Endothelial cell of umbilical vein (primary cell): ENCODE measurements at regions not wholly inside any gene's neighbourhood (a gene's known extent, or its start where the extent isn't known, plus 50 kb on each side); places are given as distances from the start of the nearest gene placed in this dataset.

Source experiments
- BruUV-seq: library from RNA; stranded (reverse); fragments of 400-500 nt; replicated peaks from 2 replicates; lab custom pipeline; 2021; lab: Mats Ljungman, UMichigan
- CTCF ChIA-PET: fragments of 300-600, 350-600 bp; sonication (Branson Sonifier 250); formaldehyde crosslinking; loops from one replicate; lab custom pipeline; 2021; ENCODE audit warnings: antibody characterized with exemption, inconsistent platforms; lab: Charles Lee
- POLR2A ChIA-PET: fragments of 300-600, 350-600 bp; sonication (Branson Sonifier 250); formaldehyde crosslinking; loops from one replicate; lab custom pipeline; 2021; ENCODE audit warnings: antibody characterized with exemption, inconsistent platforms; lab: Charles Lee
- DNase-seq: peaks from one replicate; pipeline ENCODE4 v3.0.0-alpha.2; 2011; ENCODE audit warnings: low read depth, low spot score
- FAIRE-seq: peaks from 2 replicates; lab custom pipeline; 2011; peaks lifted over from hg19 to GRCh38; lab: Jason Lieb, UNC
- H2AFZ ChIP-seq: 2 replicates; pipeline ENCODE4 v1.6.0; 2012; ENCODE audit warnings: low read depth, low read length, control low read depth, inconsistent platforms
- H3K27ac ChIP-seq: 2 replicates; pipeline ENCODE4 v1.5.1; 2011; ENCODE audit warnings: low read depth, mild to moderate bottlenecking, control low read depth, low read length, moderate library complexity; ENCODE audit not compliant: insufficient read depth
- H3K27me3 ChIP-seq, 2 experiments: 2 replicates each; pipeline versions ENCODE4 v1.6.0 to v1.6.1; 2011; ENCODE audit warnings: low read length in 2 of 2, mixed read lengths in 1 of 2; ENCODE audit not compliant: control insufficient read depth in 2 of 2, insufficient read depth in 2 of 2
- H3K36me3 ChIP-seq, 2 experiments: 2 replicates in 1 of 2; 3 replicates in 1 of 2; pipeline ENCODE4 v1.5.1; 2011; ENCODE audit warnings: low read length in 2 of 2, mild to moderate bottlenecking in 1 of 2, moderate library complexity in 1 of 2; ENCODE audit not compliant: control insufficient read depth in 2 of 2, insufficient read depth in 2 of 2; ENCODE audit errors: extremely low read depth in 1 of 2
- H3K4me1 ChIP-seq: 3 replicates; pipeline ENCODE4 v1.5.1; 2011; ENCODE audit warnings: mild to moderate bottlenecking, low read length; ENCODE audit not compliant: control insufficient read depth, insufficient read depth; ENCODE audit errors: extremely low read depth
- H3K4me2 ChIP-seq: 2 replicates; pipeline ENCODE4 v1.6.1; 2011; ENCODE audit warnings: low read length, control low read depth, mixed read lengths; ENCODE audit not compliant: insufficient read depth
- H3K4me3 ChIP-seq, 3 experiments: fragments of 200-600 bp in 1 of 3; sonication (generic), shearing (Covaris generic) in 1 of 3; replicated peaks in 1 of 3; 2 replicates each; pipeline ENCODE4 v1.5.1; 2011 to 2016; ENCODE audit warnings: control low read depth in 3 of 3, low read length in 3 of 3, mild to moderate bottlenecking in 2 of 3, inconsistent platforms in 1 of 3, low read depth in 1 of 3, moderate library complexity in 1 of 3; ENCODE audit not compliant: insufficient read depth in 1 of 3
- H3K79me2 ChIP-seq: 2 replicates; pipeline ENCODE4 v1.6.0; 2012; ENCODE audit warnings: low read length, inconsistent platforms; ENCODE audit not compliant: control insufficient read depth, insufficient read depth
- H3K9ac ChIP-seq: replicated peaks from 2 replicates; pipeline ENCODE3; 2011; ENCODE audit warnings: low read length, control low read depth; ENCODE audit not compliant: insufficient read depth; ENCODE audit errors: extremely low read depth
- H3K9me1 ChIP-seq: replicated peaks from 3 replicates; pipeline ENCODE4 v1.6.0; 2011; ENCODE audit warnings: mild to moderate bottlenecking, low read length; ENCODE audit not compliant: control insufficient read depth, insufficient read depth; ENCODE audit errors: extremely low read depth
- H3K9me3 ChIP-seq: replicated peaks from 2 replicates; pipeline ENCODE4 v1.5.1; 2012; ENCODE audit warnings: low read length, inconsistent platforms; ENCODE audit not compliant: control insufficient read depth, insufficient read depth
- H4K20me1 ChIP-seq: replicated peaks from 2 replicates; pipeline ENCODE3; 2011; ENCODE audit warnings: mild to moderate bottlenecking, low read length; ENCODE audit not compliant: control insufficient read depth, insufficient read depth; ENCODE audit errors: extremely low read depth
- EZH2 ChIP-seq: IDR thresholded peaks from 2 replicates; pipeline ENCODE4 v1.6.1; 2012; ENCODE audit warnings: borderline replicate concordance, low read depth, mild to moderate bottlenecking, moderate library complexity, low read length, inconsistent platforms; ENCODE audit not compliant: severe bottlenecking
- FOS ChIP-seq: IDR thresholded peaks from 2 replicates; pipeline ENCODE4 v1.6.1; 2011; ENCODE audit warnings: mild to moderate bottlenecking, low read length, moderate library complexity, borderline replicate concordance; ENCODE audit not compliant: insufficient read depth
- GATA2 ChIP-seq: IDR thresholded peaks from 2 replicates; pipeline ENCODE4 v1.7.0; 2011; ENCODE audit warnings: low read depth, mild to moderate bottlenecking, moderate library complexity, mixed read lengths, low read length; ENCODE audit not compliant: insufficient read length, insufficient read depth
- JUN ChIP-seq: IDR thresholded peaks from 2 replicates; pipeline ENCODE4 v1.6.1; 2011; ENCODE audit warnings: borderline replicate concordance, low read depth; ENCODE audit not compliant: insufficient read length, insufficient read depth
- MYC ChIP-seq: IDR thresholded peaks from one replicate; pipeline ENCODE4 v1.6.1; 2011; ENCODE audit warnings: mild to moderate bottlenecking, low read depth, low read length
- POLR2A ChIP-seq: IDR thresholded peaks from 2 replicates; pipeline ENCODE4 v1.6.1; 2012; ENCODE audit warnings: low read depth, mild to moderate bottlenecking, control low read depth, low read length
- POLR2AphosphoS5 ChIP-seq: IDR thresholded peaks from 2 replicates; pipeline ENCODE4 v1.6.1; 2012; ENCODE audit warnings: low read depth, mild to moderate bottlenecking, control low read depth, low read length, moderate library complexity; ENCODE audit not compliant: insufficient read depth
- dilution Hi-C: fragments of 300-500 bp; cut with MboI; formaldehyde crosslinking; loops from one replicate; pipeline ENCODE4 v1.15.0; 2019; ENCODE audit warnings: low sequenced_read_pairs; ENCODE audit not compliant: extremely low pct_ligation_motif_present
- intact Hi-C: fragments of 100-400 bp; cut with micrococcal nuclease; formaldehyde crosslinking; loops from one replicate; pipeline ENCODE4 v1.10.0; 2022
- TF ChIP-seq, protein P1 (sequence below), 2 donors: IDR thresholded peaks; 1 replicate in 1 of 2; 2 replicates in 1 of 2; pipeline ENCODE4 v1.5.1; 2011; ENCODE audit warnings: low read length in 2 of 2, mild to moderate bottlenecking in 2 of 2, moderate library complexity in 2 of 2, control low read depth in 1 of 2, inconsistent platforms in 1 of 2, low read depth in 1 of 2; ENCODE audit not compliant: insufficient read depth in 1 of 2; ENCODE audit errors: extremely low read depth in 1 of 2
- TF ChIP-seq, protein P2 (sequence below): IDR thresholded peaks from 2 replicates; pipeline ENCODE4 v1.6.1; 2011; ENCODE audit not compliant: insufficient read depth, insufficient read length

DNA sequence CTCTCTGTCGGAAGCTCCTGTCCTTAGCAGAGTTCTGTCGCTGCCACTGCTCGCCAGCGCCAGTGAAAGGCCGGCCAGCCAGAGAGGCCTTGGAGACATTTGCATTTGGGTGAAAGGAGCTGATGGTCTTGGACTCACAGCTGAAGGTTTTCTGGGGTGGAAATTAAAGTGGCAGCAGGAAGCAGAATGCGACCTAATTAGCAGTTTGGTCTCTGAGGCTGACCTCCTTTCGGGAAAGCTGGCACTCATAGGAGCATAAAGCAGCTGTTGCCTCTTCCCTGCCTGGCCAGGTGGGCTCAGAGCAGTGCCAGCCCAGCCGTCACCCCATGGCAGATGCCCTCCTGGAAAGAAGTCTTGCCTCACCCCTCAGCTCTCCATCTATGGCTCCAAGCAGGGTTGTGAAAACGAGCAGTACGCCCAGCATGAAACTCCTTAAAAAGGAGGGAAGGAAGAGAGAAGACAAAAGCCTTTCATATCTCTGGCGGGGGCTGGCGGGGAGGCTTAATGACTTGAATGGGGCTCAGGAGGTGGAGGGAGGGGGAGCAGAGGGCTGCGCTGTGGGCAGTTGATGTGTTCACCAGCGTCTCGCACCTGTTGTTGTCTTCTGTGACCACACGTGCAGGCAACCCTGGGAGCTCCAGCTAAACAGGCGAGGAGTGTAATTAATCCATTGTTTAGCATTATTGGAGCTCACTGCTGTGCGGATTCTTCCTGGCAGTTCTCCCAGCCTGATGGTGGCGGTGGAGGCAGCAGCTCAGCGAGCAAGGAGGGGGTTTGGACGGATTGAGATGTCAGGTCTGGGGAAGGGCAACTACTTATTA lies 264.0 kb downstream of the MID1IP1 start:
- H2AFZ ChIP-seq = no peak overlapping the region
- no peaks in the 10 kb centered on the region for H3K79me2 ChIP-seq
- no peaks in the 10 kb centered on the region for H3K27me3 ChIP-seq
- H3K27ac ChIP-seq = no peak overlapping the region
- ChIA-PET POLR2A (no interaction called here), CTCF (no interaction called here)
- FAIRE-seq = no peak
- no TSS peak for BruUV-seq
- dilution Hi-C loops = no loop called here
- no peak overlapping the region for H3K4me2 ChIP-seq
- intact Hi-C loops = no loop called here
- no peak overlapping the region for H3K9ac ChIP-seq
- no peaks in the 10 kb centered on the region for H4K20me1 ChIP-seq
- H3K36me3 ChIP-seq = no peaks in the 10 kb centered on the region
- H3K4me1 ChIP-seq = no peaks in the 10 kb centered on the region
- TF ChIP-seq JUN (no peak), FOS (no peak), POLR2AphosphoS5 (no peak), GATA2 (no peak), POLR2A (no peak), MYC (no peak), EZH2 (no peak)
- TF ChIP-seq, protein P1, sequence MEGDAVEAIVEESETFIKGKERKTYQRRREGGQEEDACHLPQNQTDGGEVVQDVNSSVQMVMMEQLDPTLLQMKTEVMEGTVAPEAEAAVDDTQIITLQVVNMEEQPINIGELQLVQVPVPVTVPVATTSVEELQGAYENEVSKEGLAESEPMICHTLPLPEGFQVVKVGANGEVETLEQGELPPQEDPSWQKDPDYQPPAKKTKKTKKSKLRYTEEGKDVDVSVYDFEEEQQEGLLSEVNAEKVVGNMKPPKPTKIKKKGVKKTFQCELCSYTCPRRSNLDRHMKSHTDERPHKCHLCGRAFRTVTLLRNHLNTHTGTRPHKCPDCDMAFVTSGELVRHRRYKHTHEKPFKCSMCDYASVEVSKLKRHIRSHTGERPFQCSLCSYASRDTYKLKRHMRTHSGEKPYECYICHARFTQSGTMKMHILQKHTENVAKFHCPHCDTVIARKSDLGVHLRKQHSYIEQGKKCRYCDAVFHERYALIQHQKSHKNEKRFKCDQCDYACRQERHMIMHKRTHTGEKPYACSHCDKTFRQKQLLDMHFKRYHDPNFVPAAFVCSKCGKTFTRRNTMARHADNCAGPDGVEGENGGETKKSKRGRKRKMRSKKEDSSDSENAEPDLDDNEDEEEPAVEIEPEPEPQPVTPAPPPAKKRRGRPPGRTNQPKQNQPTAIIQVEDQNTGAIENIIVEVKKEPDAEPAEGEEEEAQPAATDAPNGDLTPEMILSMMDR (IDR thresholded peaks at IDR 0.05; ENCODE audit: extremely low read depth in 1 of 2, insufficient read depth in 1 of 2, low read depth in 1 of 2, low read length in 2 of 2) = no peak
- TF ChIP-seq, protein P2, sequence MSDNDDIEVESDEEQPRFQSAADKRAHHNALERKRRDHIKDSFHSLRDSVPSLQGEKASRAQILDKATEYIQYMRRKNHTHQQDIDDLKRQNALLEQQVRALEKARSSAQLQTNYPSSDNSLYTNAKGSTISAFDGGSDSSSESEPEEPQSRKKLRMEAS = no peak
- H3K4me3 ChIP-seq = no peak overlapping the region
- H3K9me1 ChIP-seq = no peaks in the 10 kb centered on the region
- DNase-seq = no peak
- no peaks in the 10 kb centered on the region for H3K9me3 ChIP-seq
